DND-41 (cell line): ENCODE measurements at regions not wholly inside any gene's neighbourhood (a gene's known extent, or its start where the extent isn't known, plus 50 kb on each side); places are given as distances from the start of the nearest gene placed in this dataset.

Source experiments
- ATAC-seq: fragments of 200-7000 bp; cut with Tn5 transposase; 3 replicates; pipeline ENCODE4 v1.9.1; 2021; ENCODE audit warnings: low read depth; ENCODE audit not compliant: insufficient read depth
- DNase-seq: peaks from one replicate; pipeline ENCODE4 v3.0.0-alpha.2; 2020
- H2AFZ ChIP-seq: 2 replicates; pipeline ENCODE4 v1.6.0; 2012; ENCODE audit warnings: low read depth, low read length
- H3K27ac ChIP-seq: 2 replicates; pipeline ENCODE4 v1.5.1; 2012; ENCODE audit warnings: low read length, inconsistent platforms
- H3K27me3 ChIP-seq: fragments of 200-600 bp; sonication (generic); 2 replicates; pipeline ENCODE4 v1.6.0; 2012; ENCODE audit warnings: low read length, mild to moderate bottlenecking, inconsistent platforms; ENCODE audit not compliant: insufficient read depth, poor library complexity
- H3K36me3 ChIP-seq: 2 replicates; pipeline ENCODE4 v1.5.1; 2012; ENCODE audit warnings: low read length, inconsistent platforms; ENCODE audit not compliant: insufficient read depth
- H3K4me1 ChIP-seq: 2 replicates; pipeline ENCODE4 v1.5.1; 2012; ENCODE audit warnings: mild to moderate bottlenecking, low read length; ENCODE audit not compliant: insufficient read depth
- H3K4me2 ChIP-seq: 2 replicates; pipeline ENCODE4 v1.6.0; 2012; ENCODE audit warnings: mild to moderate bottlenecking, moderate library complexity, low read length, inconsistent platforms; ENCODE audit not compliant: insufficient read depth
- H3K4me3 ChIP-seq, 2 experiments: fragments of 200-600 bp in 1 of 2; shearing (Covaris generic) in 1 of 2; 2 replicates each; pipeline ENCODE4 v1.5.1; 2012 to 2016; ENCODE audit warnings: inconsistent platforms in 2 of 2, low read length in 2 of 2, mild to moderate bottlenecking in 2 of 2, low read depth in 1 of 2, moderate library complexity in 1 of 2
- H3K79me2 ChIP-seq: 2 replicates; pipeline ENCODE4 v1.6.0; 2012; ENCODE audit warnings: low read length, inconsistent platforms; ENCODE audit not compliant: insufficient read depth
- H3K9ac ChIP-seq: 2 replicates; pipeline ENCODE4 v1.6.0; 2012; ENCODE audit warnings: low read depth, mild to moderate bottlenecking, inconsistent platforms, low read length, moderate library complexity
- H3K9me3 ChIP-seq: 2 replicates; pipeline ENCODE4 v1.5.1; 2012; ENCODE audit warnings: low read length, moderate library complexity, mild to moderate bottlenecking, inconsistent platforms; ENCODE audit not compliant: insufficient read depth, severe bottlenecking
- H4K20me1 ChIP-seq: 2 replicates; pipeline ENCODE4 v1.6.0; 2012; ENCODE audit warnings: low read length; ENCODE audit not compliant: insufficient read depth
- CTCF ChIP-seq: IDR thresholded peaks from 2 replicates; pipeline ENCODE4 v1.5.1; 2012; ENCODE audit warnings: borderline replicate concordance, low read length, moderate library complexity, mild to moderate bottlenecking; ENCODE audit not compliant: poor library complexity, severe bottlenecking; ENCODE audit errors: extremely low read depth
- EZH2 ChIP-seq: IDR thresholded peaks from 3 replicates; pipeline ENCODE4 v1.6.1; 2012; ENCODE audit warnings: borderline replicate concordance, low read depth, mild to moderate bottlenecking, moderate library complexity, low read length, inconsistent platforms; ENCODE audit not compliant: severe bottlenecking

GRCh38 chr14:34302654-34303053 is 159.4 kb downstream of the SPTSSA start:
- no peak overlapping the region for H2AFZ ChIP-seq
- H3K79me2 ChIP-seq, result no peaks in the 10 kb centered on the region
- H3K36me3 ChIP-seq, result no peaks in the 10 kb centered on the region
- no peaks in the 10 kb centered on the region for H3K27me3 ChIP-seq
- no peak overlapping the region for H3K9ac ChIP-seq
- no peak overlapping the region for H3K4me2 ChIP-seq
- DNase-seq (no peak), ATAC-seq (no peak)
- no peaks in the 10 kb centered on the region for H3K4me1 ChIP-seq
- no peak overlapping the region for H3K4me3 ChIP-seq
- H3K27ac ChIP-seq, result no peak overlapping the region
- TF ChIP-seq EZH2 (no peak), CTCF (no peak)
- no peaks in the 10 kb centered on the region for H4K20me1 ChIP-seq
- H3K9me3 ChIP-seq, result no peaks in the 10 kb centered on the region

GRCh38 chr14:34300882-34301734 is 160.9 kb downstream of the SPTSSA start:
- Histone ChIP-seq H3K4me1 (no peaks in the 10 kb centered on the region), H3K9me3 (no peaks in the 10 kb centered on the region), H4K20me1 (no peaks in the 10 kb centered on the region), H3K4me2 (no peak overlapping the region), H3K4me3 (no peak overlapping the region), H3K36me3 (no peaks in the 10 kb centered on the region), H2AFZ (no peak overlapping the region), H3K79me2 (no peaks in the 10 kb centered on the region), H3K27ac (no peak overlapping the region), H3K9ac (no peak overlapping the region), H3K27me3 (no peaks in the 10 kb centered on the region)
- DNase-seq, result peak; percentile 49
- ATAC-seq, result peak; percentile 81
- TF ChIP-seq CTCF, result peak; percentile 81
- no peak for TF ChIP-seq EZH2

GRCh38 chr14:34300330-34300729 is 161.7 kb downstream of the SPTSSA start:
- no peak for TF ChIP-seq EZH2
- TF ChIP-seq CTCF, result no peak
- no peaks in the 10 kb centered on the region for H3K36me3 ChIP-seq
- H3K9ac ChIP-seq, result no peak overlapping the region
- H4K20me1 ChIP-seq, result no peaks in the 10 kb centered on the region
- no peaks in the 10 kb centered on the region for H3K27me3 ChIP-seq
- no peaks in the 10 kb centered on the region for H3K9me3 ChIP-seq
- DNase-seq (no peak), ATAC-seq (no peak)
- H2AFZ ChIP-seq, result no peak overlapping the region
- no peaks in the 10 kb centered on the region for H3K4me1 ChIP-seq
- no peak overlapping the region for H3K4me3 ChIP-seq
- no peak overlapping the region for H3K4me2 ChIP-seq
- no peaks in the 10 kb centered on the region for H3K79me2 ChIP-seq
- H3K27ac ChIP-seq, result no peak overlapping the region
